ENCODE measurements at regions not wholly inside any gene's neighbourhood (a gene's known extent, or its start where the extent isn't known, plus 50 kb on each side); places are given as distances from the start of the nearest gene placed in this dataset.

DNA sequence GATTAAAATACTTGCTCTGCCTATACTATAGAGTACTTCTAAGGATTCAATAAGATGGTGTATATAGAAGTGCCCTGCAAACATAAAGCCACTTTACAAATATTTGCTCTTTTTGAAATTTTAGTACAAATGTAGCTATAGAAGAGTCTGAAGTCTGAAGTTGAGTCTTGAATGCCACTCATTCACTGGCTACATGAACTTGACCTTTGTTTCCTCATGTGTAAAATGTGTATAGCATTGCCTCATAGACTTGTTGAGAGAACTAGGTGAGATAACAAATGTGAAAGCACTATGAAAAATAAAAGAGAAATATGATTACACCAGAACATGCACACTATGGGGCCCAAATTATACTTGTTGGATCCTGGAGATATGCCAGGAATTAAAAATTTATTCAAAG is 244.7 kb downstream of the SEC61B start:
- TF ChIP-seq MEF2A (IDR thresholded peaks at IDR 0.05; ENCODE audit: control insufficient read depth, low read depth, low read length) (no peak), ZNF431 (CRISPR knock-in tag; IDR thresholded peaks at IDR 0.05) (no peak), SMC3 (conservative IDR thresholded peaks at IDR 0.05; ENCODE audit: insufficient read depth, low read depth, low read length) (no peak), KAT2B (IDR thresholded peaks at IDR 0.05; ENCODE audit: low read depth, low read length) (no peak), NONO (IDR thresholded peaks at IDR 0.05; ENCODE audit: low read depth in 2 of 2, low read length in 1 of 2) (no peak), POLR2AphosphoS2 (IDR thresholded peaks at IDR 0.05; ENCODE audit: low read length) (no peak), HNRNPK (IDR thresholded peaks at IDR 0.05; ENCODE audit: low read depth, low read length, poor library complexity, severe bottlenecking) (no peak), ZNF445 (CRISPR knock-in tag; IDR thresholded peaks at IDR 0.05; ENCODE audit: low read depth) (no peak), ZNF589 (CRISPR knock-in tag; IDR thresholded peaks at IDR 0.05; ENCODE audit: low read depth) (no peak), ZKSCAN8 (CRISPR knock-in tag; IDR thresholded peaks at IDR 0.05) (no peak), NR3C1 (CRISPR knock-in tag; IDR thresholded peaks at IDR 0.05) (no peak), TAF7 (tag; IDR thresholded peaks at IDR 0.05) (no peak), JUND (IDR thresholded peaks at IDR 0.05; ENCODE audit: borderline replicate concordance, low read depth, low read length) (no peak), JUND (tag; IDR thresholded peaks at IDR 0.05; ENCODE audit: borderline replicate concordance, low read depth, low read length) (no peak)
- TF ChIP-seq, protein P1, sequence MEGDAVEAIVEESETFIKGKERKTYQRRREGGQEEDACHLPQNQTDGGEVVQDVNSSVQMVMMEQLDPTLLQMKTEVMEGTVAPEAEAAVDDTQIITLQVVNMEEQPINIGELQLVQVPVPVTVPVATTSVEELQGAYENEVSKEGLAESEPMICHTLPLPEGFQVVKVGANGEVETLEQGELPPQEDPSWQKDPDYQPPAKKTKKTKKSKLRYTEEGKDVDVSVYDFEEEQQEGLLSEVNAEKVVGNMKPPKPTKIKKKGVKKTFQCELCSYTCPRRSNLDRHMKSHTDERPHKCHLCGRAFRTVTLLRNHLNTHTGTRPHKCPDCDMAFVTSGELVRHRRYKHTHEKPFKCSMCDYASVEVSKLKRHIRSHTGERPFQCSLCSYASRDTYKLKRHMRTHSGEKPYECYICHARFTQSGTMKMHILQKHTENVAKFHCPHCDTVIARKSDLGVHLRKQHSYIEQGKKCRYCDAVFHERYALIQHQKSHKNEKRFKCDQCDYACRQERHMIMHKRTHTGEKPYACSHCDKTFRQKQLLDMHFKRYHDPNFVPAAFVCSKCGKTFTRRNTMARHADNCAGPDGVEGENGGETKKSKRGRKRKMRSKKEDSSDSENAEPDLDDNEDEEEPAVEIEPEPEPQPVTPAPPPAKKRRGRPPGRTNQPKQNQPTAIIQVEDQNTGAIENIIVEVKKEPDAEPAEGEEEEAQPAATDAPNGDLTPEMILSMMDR (IDR thresholded peaks at IDR 0.05 in 2 of 3, conservative IDR thresholded peaks at IDR 0.05 in 1 of 3; ENCODE audit: insufficient read depth in 2 of 3, low read depth in 1 of 3, low read length in 3 of 3), result no peak
